ENCODE measurements at regions not wholly inside any gene's neighbourhood (a gene's known extent, or its start where the extent isn't known, plus 50 kb on each side); places are given as distances from the start of the nearest gene placed in this dataset.
"Not testable (repeated sequence)": the region's sequence is repeated elsewhere in the genome, so short reads cannot be mapped to it uniquely, and the experiment has no call there.

- TF ChIP-seq CTCF (IDR thresholded peaks at IDR 0.05; ENCODE audit: low read depth, low read length); EZH2phosphoT487 (IDR thresholded peaks at IDR 0.05; ENCODE audit: low read depth): not testable (repeated sequence)
These were observed 87.9 kb upstream of the UXS1 start for GRCh38 chr2:106281907-106282430.
